ENCODE measurements at regions not wholly inside any gene's neighbourhood (a gene's known extent, or its start where the extent isn't known, plus 50 kb on each side); places are given as distances from the start of the nearest gene placed in this dataset.

DNA sequence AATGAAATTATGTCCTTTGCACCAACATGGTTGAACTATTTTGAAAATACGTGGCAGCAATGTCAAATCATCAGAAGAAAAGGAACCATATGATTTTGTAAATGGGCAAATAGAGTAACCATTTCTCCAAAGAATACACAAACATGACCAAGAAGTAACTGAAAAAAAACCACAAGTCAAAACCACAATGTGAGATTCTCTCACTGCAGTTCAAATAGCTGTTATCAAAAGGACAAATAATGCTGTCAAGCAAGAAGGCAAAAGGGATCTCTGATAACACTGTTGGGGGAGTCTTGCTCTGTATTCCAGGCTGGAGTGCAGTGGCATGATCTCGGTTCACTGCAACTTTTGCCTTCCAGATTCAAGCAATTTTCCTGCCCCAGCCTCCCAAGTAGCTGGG, 170.7 kb upstream of the XIST start:
- TF ChIP-seq CTCF (IDR thresholded peaks at IDR 0.05) (no peak), POLR2A (IDR thresholded peaks at IDR 0.05) (no peak), EP300 (IDR thresholded peaks at IDR 0.05) (no peak)
